GM21737 (cell line): ENCODE measurements at regions not wholly inside any gene's neighbourhood (a gene's known extent, or its start where the extent isn't known, plus 50 kb on each side); places are given as distances from the start of the nearest gene placed in this dataset.
"Not testable (repeated sequence)": the region's sequence is repeated elsewhere in the genome, so short reads cannot be mapped to it uniquely, and the experiment has no call there.

ENCODE experiments used
- ATAC-seq: cut with Tn5 transposase; IDR thresholded peaks from one replicate; pipeline ENCODE4 v1.9.1; 2021; ENCODE audit warnings: mild to moderate bottlenecking, moderate library complexity; ENCODE audit not compliant: unreplicated experiment

DNA sequence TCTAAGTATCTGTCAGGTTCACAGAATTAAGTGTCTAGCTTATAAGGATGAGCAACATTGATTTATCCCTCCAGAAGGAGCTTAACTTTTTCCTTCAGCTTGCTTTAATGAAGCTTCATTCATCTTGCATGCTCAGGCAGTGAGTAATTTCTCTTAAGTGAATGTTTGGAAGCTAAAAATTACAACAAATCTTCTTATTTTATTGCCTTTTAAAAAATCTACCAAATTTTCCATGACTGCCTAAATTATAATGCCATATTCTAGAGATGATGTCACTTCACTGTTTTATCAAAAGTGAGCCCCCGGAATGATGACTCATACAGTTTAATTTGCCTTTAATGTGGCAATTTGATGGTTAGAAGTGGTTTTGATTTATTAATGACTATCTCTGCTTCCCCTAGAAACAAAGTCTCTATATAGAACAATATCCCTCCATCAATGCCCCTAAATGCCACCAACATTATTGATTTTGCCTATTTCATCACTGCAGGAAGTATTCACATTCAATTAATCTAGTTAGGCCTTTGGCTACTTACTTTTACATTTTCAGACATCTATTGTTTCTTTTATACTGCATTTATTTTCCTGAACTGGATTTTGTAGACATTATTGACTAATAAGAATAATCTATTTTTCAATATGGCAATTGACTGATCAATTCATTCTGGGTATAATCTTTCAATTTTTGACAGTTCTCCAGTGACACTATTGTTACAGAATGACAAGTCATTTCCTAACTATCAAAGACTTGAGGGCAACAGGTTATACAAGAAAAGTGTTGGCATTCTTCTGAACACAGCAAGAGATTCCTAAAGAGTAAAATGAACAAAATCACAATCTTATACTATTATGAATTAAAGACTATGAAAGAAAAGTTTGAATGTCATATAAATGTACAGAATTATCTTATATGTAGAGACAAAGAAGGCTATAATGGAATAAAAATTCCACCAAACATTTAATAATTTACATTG, 139.3 kb upstream of the ODAD2 start:
- ATAC-seq, result no peak

DNA sequence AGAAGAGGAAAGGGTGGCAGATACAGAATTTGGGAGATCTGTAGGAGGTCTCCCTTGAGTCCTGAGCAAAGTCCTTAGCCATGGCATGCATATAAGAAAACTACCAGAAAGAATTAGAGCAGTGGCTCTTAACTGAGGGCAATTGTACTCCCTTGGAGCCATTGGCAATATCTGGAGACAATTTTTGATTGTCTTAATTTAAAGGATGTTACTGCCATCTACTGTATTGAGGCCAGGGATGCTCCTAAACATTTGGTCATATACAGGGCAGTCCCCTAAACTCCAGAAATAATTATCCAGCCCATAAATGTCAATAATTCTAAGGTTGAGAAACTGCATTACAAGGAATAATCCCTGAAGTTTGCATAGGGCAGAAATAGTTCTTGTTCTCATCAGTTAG, 136.4 kb upstream of the ODAD2 start:
- no peak for ATAC-seq

DNA sequence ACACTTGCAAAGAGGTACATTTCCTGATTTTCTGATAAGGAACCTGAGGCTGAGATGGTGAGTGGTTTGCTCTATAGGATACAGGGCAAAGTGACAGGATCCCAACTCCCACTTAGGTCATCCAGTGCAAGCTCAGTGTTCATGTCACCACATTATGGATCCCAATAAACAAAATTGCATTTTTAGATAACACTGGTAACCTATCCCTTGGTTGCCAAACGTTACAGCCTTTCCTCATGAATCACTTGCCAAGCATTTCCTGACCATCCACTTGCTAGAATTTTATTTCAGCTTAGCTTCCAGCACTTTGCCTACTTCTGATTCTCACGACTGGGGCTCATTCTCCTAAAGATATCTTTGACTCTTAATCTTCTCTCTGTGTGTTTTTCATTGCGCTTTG, 131.4 kb upstream of the ODAD2 start:
- ATAC-seq, result no peak

DNA sequence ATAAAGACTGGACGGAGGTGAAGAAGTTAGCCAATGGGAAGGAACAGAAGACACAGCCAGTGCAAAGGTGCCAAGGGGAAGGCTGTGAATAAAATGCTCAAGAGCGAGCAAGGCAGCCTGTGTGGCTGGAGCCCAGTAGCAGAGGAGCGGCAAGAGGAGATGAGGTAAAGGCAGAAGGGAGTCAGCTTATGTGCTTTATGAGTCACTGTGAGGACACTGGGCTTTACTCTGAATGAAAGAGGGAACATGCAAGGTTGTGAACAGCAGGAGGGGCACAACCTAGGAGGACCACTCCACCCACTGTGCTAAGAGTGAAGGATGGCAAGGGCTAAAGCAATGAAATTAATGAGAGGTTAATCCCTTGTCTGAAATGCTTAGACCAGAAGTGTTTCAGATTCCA, 129.0 kb upstream of the ODAD2 start:
- no peak for ATAC-seq

DNA sequence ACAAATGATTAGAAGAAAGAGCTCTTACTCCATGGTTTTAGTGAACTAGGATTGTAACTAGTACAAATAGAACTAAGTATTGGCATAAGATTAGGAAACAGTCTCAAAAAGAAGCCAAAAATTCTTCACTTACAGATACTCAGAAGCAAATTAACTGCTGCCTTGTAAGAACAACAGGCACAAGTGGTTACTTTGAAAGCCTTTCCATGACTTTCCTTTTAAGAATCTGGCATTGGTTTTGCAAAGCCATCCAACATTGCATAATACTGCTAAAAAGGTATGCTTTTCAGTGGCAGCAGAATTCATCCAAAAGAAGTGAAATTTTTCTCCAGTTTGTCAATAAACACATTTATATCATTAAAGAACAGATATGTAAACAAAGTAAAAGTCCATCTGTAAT, 126.8 kb upstream of the ODAD2 start:
- ATAC-seq, result no peak

DNA sequence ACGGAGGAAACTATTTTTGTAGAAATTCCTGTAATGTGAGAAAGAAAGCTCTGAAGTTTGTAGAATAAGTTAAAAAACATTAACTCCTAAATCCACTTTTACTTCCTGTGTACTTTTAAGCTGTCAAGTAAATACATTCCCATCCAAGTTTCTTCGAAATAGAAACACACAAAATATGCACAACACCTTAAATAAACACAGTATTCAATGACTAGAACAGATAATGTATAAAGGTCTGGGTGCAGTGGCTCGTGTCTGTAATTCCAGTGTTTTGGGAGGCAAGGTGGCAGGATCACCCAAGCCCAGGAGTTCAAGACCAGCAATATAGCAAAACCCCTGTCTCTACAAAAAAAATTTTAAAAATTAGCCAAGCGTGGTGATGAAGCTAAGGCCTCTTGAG, 121.9 kb upstream of the ODAD2 start:
- no peak for ATAC-seq

DNA sequence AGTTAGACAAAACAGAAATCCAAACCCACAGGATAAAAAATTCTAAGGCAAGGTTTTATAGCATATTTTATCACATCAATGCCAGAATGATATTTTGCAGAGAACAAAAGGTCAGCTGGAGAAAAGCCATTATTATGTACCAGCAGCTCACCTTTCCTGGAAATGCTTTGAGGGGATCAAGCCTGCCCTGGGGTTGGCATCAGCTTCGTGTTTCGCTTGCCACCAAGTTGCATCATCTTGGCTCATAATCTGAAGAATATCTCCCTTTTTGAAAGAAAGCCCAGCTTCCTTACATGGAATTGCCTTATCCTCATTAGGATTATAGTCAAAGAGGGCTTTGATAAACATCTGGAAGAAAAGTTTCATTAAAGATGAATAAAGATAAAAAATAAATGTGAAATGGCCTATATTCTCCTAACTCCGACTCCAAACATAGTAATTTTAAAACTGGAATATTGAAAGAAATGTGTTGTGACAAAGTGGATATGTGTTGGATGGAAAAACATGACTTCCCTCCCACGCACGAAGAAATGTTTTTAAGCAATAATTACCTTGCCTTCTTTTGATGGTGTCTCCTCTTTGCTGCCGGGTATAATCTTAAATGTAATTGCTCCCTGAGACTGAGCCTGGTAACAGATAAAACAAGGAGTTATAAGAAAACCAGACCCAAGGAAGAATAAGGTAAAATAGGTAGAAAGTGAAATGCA, 121.3 kb upstream of the ODAD2 start:
- ATAC-seq, result no peak

DNA sequence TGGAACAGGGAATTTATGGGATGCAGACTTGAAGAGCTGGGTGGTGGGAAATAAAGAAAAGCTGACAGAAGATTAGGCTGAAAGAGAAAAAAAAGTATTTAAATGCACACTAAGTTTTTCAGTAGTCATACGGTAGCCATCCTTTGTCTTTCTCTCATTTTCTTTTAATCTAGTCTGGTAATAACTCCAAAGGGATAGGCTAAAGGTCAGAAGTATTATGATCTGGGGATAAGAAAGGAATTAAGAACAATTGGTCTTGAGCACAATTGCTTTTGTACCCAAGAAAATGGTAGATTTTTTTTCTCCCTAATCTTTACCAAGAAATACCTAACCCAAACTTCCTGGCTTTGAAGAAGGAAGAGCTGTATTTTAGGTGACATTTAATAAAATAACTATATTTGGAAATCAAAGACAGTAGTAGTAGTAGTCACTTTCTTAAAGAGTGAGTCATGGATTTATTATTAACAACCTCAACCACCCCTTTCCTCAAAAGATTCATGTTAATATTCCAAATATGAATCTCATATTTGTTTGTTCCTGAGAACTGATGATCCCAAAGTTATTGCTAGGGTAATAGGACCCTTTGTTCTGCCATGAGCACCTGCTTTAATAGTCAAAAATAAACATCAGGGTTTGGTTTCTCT, 120.2 kb upstream of the ODAD2 start:
- ATAC-seq, result no peak

DNA sequence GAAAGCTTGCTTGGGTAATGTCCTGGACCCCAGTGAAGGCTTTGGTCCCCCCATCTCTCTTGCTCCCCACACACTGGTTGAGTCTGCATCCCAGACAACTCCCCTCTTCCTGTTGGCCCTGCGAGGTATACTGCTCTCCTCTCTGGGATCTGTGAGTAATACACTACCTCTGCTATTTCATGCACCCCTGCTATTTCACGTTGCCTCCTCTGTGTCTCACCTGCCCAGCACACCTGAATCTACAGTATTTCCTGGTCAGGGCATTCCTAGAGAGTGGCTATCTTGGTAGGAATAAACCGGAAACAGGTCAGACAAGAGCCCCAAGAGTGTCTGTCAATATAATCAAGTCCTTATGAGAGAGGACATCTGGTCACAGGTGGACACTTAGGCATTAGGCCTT, 114.3 kb upstream of the ODAD2 start:
- no peak for ATAC-seq

DNA sequence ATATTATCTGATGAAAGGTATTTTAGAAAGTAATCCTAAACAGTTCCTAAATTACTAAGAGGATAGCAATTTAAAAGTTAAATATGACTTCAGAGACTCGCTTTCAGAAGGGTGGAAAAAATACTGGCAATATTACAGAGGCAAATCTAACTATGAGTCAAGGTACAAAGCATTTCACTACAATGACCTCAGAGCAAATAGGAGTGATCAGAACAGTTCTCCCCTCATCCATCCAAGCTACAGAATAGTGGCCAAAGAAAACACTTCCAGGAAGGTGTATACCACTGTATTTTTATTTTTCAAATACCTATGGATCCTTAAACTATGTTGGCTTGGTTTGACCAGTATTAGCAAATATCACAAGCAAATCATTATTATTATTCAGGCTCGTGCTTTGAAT, 112.8 kb upstream of the ODAD2 start:
- no peak for ATAC-seq

DNA sequence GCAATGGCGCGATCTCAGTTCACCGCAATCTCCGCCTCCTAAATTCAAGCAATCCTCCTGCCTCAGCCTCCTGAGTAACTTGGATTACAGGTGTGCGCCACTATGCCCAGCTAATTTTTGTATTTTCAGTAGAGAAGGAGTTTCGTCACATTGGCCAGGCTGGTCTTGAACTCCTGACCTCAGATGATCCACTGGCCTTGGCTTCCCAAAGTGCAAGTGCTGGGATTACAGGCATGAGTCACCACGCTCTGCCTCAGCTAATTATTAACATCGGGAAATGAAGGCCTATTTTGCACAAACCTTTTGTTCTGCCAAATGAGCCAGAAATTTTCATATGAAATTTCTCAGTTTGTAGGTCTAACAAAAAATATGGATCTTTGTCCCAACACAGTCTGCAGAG, 106.7 kb upstream of the ODAD2 start:
- ATAC-seq, result no peak

DNA sequence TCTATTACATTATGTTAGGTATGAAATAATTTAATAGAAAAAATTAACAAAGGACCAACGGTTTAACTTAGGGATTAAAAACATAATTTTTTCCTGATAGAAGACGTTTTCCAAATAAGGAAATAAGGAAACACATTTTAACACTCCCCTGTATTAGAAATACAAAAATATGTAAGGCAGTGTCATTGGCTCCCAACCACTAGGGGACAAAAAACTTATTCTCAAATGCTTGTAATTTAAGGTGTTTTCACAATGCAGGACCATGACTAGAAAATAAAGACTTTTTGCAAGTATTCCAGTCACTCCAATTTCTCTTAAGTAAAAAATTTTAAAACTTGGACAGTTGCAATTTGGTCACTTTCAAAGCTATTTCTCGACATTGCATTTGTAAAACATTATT, 98.8 kb upstream of the ODAD2 start:
- ATAC-seq, result no peak

DNA sequence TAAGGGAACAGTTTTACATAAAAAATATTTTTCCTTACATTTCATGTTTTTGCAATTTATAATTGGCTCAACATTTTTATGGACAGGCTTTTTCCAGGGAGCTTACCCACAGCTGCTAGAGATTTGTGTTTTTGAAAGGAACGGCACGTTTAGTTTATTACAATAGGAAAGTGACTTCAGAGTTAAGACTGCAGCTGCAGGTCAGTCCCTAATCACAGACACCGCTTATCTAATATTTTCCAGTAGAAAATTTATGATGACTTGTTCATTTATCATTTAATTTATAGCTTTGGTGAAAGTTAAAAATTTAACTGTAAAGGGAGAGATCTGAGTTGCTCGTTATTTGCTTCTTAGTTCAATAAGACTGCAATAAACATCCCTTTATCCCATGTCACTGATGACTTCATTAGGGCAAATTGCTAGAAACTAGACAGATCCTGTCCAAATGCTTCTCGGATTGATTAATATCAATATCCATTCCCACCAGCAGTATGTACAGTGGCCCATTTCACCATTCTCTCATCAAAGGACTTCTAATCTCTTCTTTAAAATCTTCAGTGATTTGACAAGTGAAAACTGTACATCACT, 97.0 kb upstream of the ODAD2 start:
- ATAC-seq, result no peak

DNA sequence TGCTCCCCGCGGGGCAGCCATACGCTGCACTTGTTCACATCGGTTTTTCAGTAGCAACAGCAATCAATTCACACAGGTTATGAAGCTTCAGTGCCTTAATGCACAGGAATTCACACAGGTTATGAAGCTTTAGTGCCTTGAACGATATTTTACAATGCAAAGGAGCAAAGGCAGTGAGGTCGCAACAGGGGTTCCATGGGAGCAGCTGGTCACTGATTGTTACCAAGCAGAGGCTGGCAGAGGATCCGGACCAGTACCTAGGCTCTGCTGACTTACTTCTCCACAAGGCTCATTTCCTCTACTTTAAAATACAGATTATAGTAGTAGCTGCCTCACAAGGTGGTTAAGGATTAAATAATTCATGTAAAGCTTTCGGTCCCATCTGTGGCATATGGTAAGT, 95.2 kb upstream of the ODAD2 start:
- ATAC-seq, result no peak

DNA sequence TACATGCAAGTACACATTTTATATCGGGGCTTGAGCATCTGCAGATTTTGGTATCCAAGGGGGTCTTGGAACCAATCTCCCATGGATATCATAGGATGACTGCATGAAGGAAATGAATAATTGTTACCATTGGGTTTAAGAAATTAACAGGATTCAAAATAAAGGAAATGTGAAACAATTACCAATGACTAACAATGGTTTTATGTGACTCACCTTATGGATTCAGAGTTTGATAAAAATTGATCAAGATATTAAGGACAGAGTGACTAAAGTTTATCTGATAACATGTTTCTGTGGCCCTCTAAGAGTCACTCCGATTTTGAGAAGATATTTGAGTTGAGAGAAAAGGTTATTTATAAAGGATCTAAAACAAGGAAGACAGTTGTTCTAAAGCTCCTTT, 93.0 kb upstream of the ODAD2 start:
- no peak for ATAC-seq

DNA sequence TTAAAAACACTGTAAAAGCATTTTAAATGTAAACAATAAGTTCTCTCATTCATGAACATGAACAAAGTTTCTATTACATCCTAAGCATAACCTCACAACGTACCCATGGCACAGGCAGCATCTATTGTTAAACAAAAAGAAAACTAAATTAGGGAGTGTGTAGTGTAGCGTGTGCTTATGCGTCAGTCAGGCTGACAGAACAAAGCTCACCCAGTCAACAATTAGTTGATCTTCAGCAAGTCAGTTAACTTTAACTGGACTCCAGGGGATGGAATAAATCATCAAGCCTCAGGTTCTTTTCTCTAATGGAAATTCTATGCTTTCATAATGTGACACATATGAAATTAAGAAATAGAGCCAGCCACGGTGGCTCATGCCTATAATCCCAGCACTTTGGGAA, 91.6 kb upstream of the ODAD2 start:
- ATAC-seq, result no peak

DNA sequence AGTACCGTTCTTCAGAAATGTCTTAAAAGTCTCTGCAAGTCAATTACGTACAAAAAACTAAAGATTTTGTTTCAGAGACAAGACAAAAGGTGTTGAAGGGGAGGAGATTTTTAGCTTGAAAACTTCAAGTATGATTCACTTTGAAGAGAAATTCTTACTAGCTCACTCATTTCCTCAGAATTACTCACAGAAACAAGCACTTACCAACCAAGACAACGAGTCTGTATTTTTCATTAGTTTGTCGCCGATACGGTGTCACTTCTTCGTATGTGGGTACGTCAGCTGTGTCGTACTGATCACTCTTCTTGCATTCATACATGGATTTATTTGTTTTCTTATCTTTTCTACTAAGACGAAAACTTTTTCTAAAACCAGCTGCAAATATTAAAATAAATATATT, 90.6 kb upstream of the ODAD2 start:
- ATAC-seq, result no peak

DNA sequence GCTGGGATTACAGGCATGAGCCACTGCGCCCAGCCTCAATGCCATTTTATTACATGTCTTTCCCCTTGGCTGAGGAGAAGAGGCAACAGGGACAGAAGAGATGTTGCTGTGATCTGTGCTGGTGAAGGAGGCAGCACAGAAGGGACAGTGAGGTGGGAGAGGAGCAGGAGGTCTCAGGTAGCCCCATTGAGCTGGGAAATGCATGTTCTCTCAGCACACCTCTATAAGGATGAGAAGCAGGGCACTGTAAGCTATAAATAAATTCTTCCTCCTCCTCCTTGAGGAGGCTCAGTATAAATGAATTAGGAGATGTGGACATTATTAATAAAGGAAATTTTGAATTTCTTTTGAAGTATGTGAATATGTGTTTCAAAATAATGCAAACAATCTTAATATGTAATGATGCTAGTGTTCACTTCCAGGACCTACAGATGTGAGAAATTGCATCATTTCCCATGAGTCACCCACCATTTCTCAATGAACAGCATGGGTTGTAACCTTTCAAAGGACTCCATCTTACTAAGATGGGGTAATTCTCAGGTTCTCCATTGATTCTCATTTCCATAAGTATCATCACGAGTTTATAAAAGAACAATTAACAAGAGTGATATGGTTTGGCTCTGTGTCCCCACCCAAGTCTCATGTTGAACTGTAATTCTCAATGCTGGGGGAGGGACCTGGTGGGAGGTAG, 88.9 kb upstream of the ODAD2 start:
- ATAC-seq, result no peak

DNA sequence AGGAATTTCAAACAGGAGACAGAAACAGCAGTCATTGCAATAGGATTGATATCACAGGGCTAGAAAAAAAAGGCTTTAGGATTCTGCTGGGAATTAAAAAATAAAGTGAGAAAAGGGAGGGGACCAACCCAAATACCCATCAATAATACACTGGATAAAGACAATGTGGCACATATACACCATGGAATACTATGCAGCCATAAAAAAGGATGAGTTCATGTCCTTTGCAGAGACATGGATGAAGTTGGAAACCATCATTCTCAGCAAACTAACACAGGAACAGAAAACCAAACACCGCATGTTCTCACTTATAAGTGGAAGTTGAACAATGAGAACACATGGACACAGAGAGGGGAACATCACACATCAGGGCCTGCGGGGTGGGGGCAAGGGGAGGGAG, 86.9 kb upstream of the ODAD2 start:
- ATAC-seq, result not testable (repeated sequence)

DNA sequence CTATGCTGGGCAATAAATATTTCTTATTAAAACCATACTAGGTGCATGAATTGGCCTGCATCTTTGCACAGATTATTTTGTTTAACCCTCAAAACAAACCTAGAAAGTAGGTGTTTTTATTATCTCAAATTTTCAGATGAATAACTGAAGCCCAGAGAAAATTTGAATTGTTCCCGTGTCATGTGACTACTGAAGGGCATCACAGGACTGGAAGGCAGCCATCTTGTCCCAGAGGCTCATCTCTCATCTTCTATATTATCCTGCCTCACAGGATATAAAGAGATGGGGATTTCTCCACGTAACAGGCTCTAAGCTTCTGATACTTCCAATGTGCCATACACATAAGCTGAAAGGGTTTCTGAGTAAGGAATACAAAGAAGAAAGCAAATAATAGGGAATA, 84.0 kb upstream of the ODAD2 start:
- ATAC-seq, result no peak

DNA sequence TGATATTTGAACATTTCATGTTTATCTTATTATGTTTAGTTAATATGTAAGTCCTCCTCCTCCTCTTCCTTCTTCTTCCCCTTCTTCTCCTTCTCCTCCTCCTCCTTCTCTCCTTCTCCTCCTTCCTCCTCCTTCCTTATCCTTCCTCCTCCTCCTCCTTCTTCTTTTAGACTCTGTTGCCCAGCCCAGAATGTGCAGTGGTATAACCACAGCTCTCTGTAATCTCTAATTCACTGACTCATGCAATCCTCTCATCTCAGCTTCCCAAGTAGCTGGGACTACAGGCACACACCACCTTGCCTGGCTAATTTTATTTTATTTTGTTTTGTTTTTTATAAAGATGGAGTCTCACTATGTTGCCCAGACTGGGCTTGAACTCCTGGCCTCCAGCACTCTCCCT, 83.4 kb upstream of the ODAD2 start:
- ATAC-seq, result no peak
